ENCODE measurements at regions not wholly inside any gene's neighbourhood (a gene's known extent, or its start where the extent isn't known, plus 50 kb on each side); places are given as distances from the start of the nearest gene placed in this dataset.

DNA sequence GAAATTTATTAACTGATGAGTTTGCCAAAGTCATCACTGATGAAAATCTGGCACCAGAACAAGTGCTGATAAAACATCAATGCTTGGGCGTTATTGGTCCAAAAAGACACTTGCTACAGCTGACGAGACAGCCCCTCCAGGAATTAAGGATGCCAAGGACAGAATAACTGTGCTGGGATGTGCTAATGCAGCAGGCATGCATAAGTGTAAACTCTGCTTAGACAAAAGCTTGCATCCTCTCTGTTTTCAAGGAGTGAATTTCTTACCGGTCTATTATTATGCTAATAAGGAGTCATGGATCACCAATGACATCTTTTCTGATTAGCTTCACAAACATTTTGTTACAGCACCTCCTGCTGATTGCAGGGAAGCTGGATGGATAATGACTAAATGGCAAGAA lies 402.0 kb downstream of the LTN1 start:
- Histone ChIP-seq H3K4me3 (ENCODE audit: insufficient read depth in 1 of 2, low read depth in 1 of 2, low read length in 2 of 2) (no peak overlapping the region), H3K79me1 (replicated peaks; ENCODE audit: low read length, poor library complexity, severe bottlenecking) (no peaks in the 10 kb centered on the region), H4K91ac (ENCODE audit: low read length) (no peak overlapping the region), H4K8ac (ENCODE audit: low read length) (no peak overlapping the region), H2BK120ac (ENCODE audit: low read depth, low read length) (no peak overlapping the region), H2BK12ac (ENCODE audit: low read length in 2 of 2) (no peak overlapping the region), H2BK5ac (ENCODE audit: low read depth, low read length, poor library complexity, severe bottlenecking) (no peak overlapping the region), H3K27me3 (ENCODE audit: control insufficient read depth in 1 of 2, insufficient read depth in 1 of 2, low read length in 2 of 2) (no peaks in the 10 kb centered on the region), H3K9ac (ENCODE audit: low read length) (no peak overlapping the region), H3K4me2 (ENCODE audit: low read length, poor library complexity, severe bottlenecking) (no peak overlapping the region), H3K36me3 (ENCODE audit: control insufficient read depth in 1 of 2, insufficient read depth in 2 of 2, low read depth in 1 of 2, low read length in 2 of 2) (no peaks in the 10 kb centered on the region), H2AK5ac (ENCODE audit: low read length, severe bottlenecking) (no peak overlapping the region), H3K9me3 (ENCODE audit: control insufficient read depth, low read length) (peaks cover 20% of the 10 kb centered on the region), H3K4ac (ENCODE audit: low read depth in 1 of 2, low read length in 2 of 2) (no peak overlapping the region), H3K4me1 (ENCODE audit: control insufficient read depth, insufficient read depth, low read depth, low read length) (no peaks in the 10 kb centered on the region), H3K18ac (ENCODE audit: low read depth in 1 of 2, low read length in 2 of 2) (no peak overlapping the region), H3K27ac (ENCODE audit: low read length, poor library complexity, severe bottlenecking) (no peak overlapping the region), H3K14ac (ENCODE audit: low read length in 2 of 2) (no peak overlapping the region), H2AFZ (ENCODE audit: low read depth, low read length) (no peak overlapping the region), H2BK15ac (ENCODE audit: low read depth, poor library complexity, severe bottlenecking) (no peak overlapping the region), H3K23ac (ENCODE audit: low read length in 2 of 2) (no peak overlapping the region)
- WGBS = 73% methylated on average over 3 of the region's 3 CpGs
- DNase-seq = no peak

DNA sequence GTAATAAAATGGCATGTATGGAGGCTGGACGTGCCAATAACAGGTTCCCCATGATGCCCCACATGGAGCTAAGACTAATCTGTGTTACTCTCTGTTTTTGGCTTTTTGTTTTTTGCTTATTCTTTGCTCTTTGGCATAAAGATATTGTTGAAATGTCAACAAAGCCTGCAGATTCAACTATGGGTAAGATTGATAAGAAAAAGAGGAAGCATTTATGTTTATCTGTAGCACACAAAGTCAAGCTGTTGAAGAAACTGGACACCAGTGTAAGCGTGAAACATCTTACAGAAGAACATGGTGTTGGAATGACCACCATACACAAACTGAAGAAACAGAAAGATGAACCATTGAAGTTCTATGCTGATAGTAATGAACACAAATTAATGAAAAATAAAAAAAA lies 402.7 kb downstream of the LTN1 start:
- Histone ChIP-seq H3K36me3 (ENCODE audit: control insufficient read depth in 1 of 2, insufficient read depth in 2 of 2, low read depth in 1 of 2, low read length in 2 of 2) (no peaks in the 10 kb centered on the region), H3K4me2 (ENCODE audit: low read length, poor library complexity, severe bottlenecking) (no peak overlapping the region), H3K4me3 (ENCODE audit: insufficient read depth in 1 of 2, low read depth in 1 of 2, low read length in 2 of 2) (no peak overlapping the region), H2BK120ac (ENCODE audit: low read depth, low read length) (no peak overlapping the region), H2AFZ (ENCODE audit: low read depth, low read length) (no peak overlapping the region), H3K27ac (ENCODE audit: low read length, poor library complexity, severe bottlenecking) (no peak overlapping the region), H3K79me1 (replicated peaks; ENCODE audit: low read length, poor library complexity, severe bottlenecking) (no peaks in the 10 kb centered on the region), H3K4ac (ENCODE audit: low read depth in 1 of 2, low read length in 2 of 2) (no peak overlapping the region), H3K4me1 (ENCODE audit: control insufficient read depth, insufficient read depth, low read depth, low read length) (no peaks in the 10 kb centered on the region), H3K9ac (ENCODE audit: low read length) (no peak overlapping the region), H2BK12ac (ENCODE audit: low read length in 2 of 2) (no peak overlapping the region), H3K9me3 (ENCODE audit: control insufficient read depth, low read length) (peaks cover 20% of the 10 kb centered on the region), H2AK5ac (ENCODE audit: low read length, severe bottlenecking) (no peak overlapping the region), H4K8ac (ENCODE audit: low read length) (no peak overlapping the region), H3K27me3 (ENCODE audit: control insufficient read depth in 1 of 2, insufficient read depth in 1 of 2, low read length in 2 of 2) (no peaks in the 10 kb centered on the region), H3K14ac (ENCODE audit: low read length in 2 of 2) (no peak overlapping the region), H4K91ac (ENCODE audit: low read length) (no peak overlapping the region), H2BK15ac (ENCODE audit: low read depth, poor library complexity, severe bottlenecking) (no peak overlapping the region), H2BK5ac (ENCODE audit: low read depth, low read length, poor library complexity, severe bottlenecking) (no peak overlapping the region), H3K23ac (ENCODE audit: low read length in 2 of 2) (no peak overlapping the region), H3K18ac (ENCODE audit: low read depth in 1 of 2, low read length in 2 of 2) (no peak overlapping the region)
- 61% methylated on average over 1 of the region's 2 CpGs for WGBS
- no peak for DNase-seq

DNA sequence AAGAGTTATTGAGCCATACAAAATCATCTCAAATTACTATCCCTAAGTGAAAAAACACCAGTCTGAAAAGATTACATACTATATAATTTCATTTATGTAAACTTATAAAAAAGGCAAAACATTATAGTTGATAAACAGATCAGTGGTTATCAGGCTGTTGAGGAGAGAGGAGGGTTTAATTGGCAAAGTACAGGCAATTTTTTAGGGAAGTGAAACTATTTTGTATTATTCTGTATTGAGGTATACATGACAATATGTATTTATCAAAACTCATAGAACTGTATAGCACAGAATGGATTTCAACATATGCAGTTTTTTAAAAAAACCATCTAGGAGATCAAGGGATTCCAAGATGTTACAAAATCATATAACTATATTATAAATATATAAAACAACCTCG lies 403.7 kb downstream of the LTN1 start:
- H3K9me3 ChIP-seq (ENCODE audit: control insufficient read depth, low read length) = peaks cover 20% of the 10 kb centered on the region
- H3K14ac ChIP-seq (ENCODE audit: low read length in 2 of 2) = no peak overlapping the region
- no peak overlapping the region for H2BK120ac ChIP-seq (ENCODE audit: low read depth, low read length)
- H3K23ac ChIP-seq (ENCODE audit: low read length in 2 of 2) = no peak overlapping the region
- H2BK5ac ChIP-seq (ENCODE audit: low read depth, low read length, poor library complexity, severe bottlenecking) = no peak overlapping the region
- no peak overlapping the region for H2AK5ac ChIP-seq (ENCODE audit: low read length, severe bottlenecking)
- H3K4ac ChIP-seq (ENCODE audit: low read depth in 1 of 2, low read length in 2 of 2) = no peak overlapping the region
- no peak for DNase-seq
- no peak overlapping the region for H3K9ac ChIP-seq (ENCODE audit: low read length)
- WGBS = 73% methylated on average over 1 of the region's 1 CpG
- no peak overlapping the region for H2BK15ac ChIP-seq (ENCODE audit: low read depth, poor library complexity, severe bottlenecking)
- H2AFZ ChIP-seq (ENCODE audit: low read depth, low read length) = no peak overlapping the region
- no peaks in the 10 kb centered on the region for H3K79me1 ChIP-seq (replicated peaks; ENCODE audit: low read length, poor library complexity, severe bottlenecking)
- no peaks in the 10 kb centered on the region for H3K4me1 ChIP-seq (ENCODE audit: control insufficient read depth, insufficient read depth, low read depth, low read length)
- no peak overlapping the region for H2BK12ac ChIP-seq (ENCODE audit: low read length in 2 of 2)
- no peak overlapping the region for H3K18ac ChIP-seq (ENCODE audit: low read depth in 1 of 2, low read length in 2 of 2)
- no peak overlapping the region for H4K8ac ChIP-seq (ENCODE audit: low read length)
- no peak overlapping the region for H3K4me2 ChIP-seq (ENCODE audit: low read length, poor library complexity, severe bottlenecking)
- H4K91ac ChIP-seq (ENCODE audit: low read length) = no peak overlapping the region
- no peaks in the 10 kb centered on the region for H3K36me3 ChIP-seq (ENCODE audit: control insufficient read depth in 1 of 2, insufficient read depth in 2 of 2, low read depth in 1 of 2, low read length in 2 of 2)
- no peak overlapping the region for H3K4me3 ChIP-seq (ENCODE audit: insufficient read depth in 1 of 2, low read depth in 1 of 2, low read length in 2 of 2)
- H3K27me3 ChIP-seq (ENCODE audit: control insufficient read depth in 1 of 2, insufficient read depth in 1 of 2, low read length in 2 of 2) = no peaks in the 10 kb centered on the region
- H3K27ac ChIP-seq (ENCODE audit: low read length, poor library complexity, severe bottlenecking) = no peak overlapping the region

DNA sequence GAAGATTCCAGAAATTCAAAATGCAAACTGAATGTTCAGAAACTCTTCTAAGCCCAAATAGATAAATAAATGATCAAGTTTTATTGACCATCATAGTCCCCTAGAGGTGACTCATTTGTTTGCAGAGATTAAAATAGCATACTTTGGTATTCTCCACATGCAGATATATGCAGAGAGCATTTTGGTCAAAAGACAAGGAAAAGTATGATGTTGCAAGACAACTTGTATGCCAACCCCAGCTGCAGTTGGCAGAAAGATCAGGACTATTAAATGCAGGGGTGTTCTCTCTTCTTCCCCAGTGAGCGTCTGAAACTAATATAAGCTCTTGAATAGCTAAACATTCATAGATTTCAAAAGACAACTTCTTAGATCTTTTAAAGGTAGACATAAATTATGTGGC lies 404.9 kb downstream of the LTN1 start:
- DNase-seq = no peak
- Histone ChIP-seq H3K4ac (ENCODE audit: low read depth in 1 of 2, low read length in 2 of 2) (no peak overlapping the region), H2AFZ (ENCODE audit: low read depth, low read length) (no peak overlapping the region), H3K36me3 (ENCODE audit: control insufficient read depth in 1 of 2, insufficient read depth in 2 of 2, low read depth in 1 of 2, low read length in 2 of 2) (no peaks in the 10 kb centered on the region), H3K4me3 (ENCODE audit: insufficient read depth in 1 of 2, low read depth in 1 of 2, low read length in 2 of 2) (no peak overlapping the region), H2BK12ac (ENCODE audit: low read length in 2 of 2) (no peak overlapping the region), H3K27me3 (ENCODE audit: control insufficient read depth in 1 of 2, insufficient read depth in 1 of 2, low read length in 2 of 2) (no peaks in the 10 kb centered on the region), H3K4me1 (ENCODE audit: control insufficient read depth, insufficient read depth, low read depth, low read length) (no peaks in the 10 kb centered on the region), H2BK15ac (ENCODE audit: low read depth, poor library complexity, severe bottlenecking) (no peak overlapping the region), H4K8ac (ENCODE audit: low read length) (no peak overlapping the region), H3K4me2 (ENCODE audit: low read length, poor library complexity, severe bottlenecking) (no peak overlapping the region), H3K14ac (ENCODE audit: low read length in 2 of 2) (no peak overlapping the region), H3K9ac (ENCODE audit: low read length) (no peak overlapping the region), H2BK5ac (ENCODE audit: low read depth, low read length, poor library complexity, severe bottlenecking) (no peak overlapping the region), H3K27ac (ENCODE audit: low read length, poor library complexity, severe bottlenecking) (no peak overlapping the region), H2AK5ac (ENCODE audit: low read length, severe bottlenecking) (no peak overlapping the region), H2BK120ac (ENCODE audit: low read depth, low read length) (no peak overlapping the region), H3K23ac (ENCODE audit: low read length in 2 of 2) (no peak overlapping the region), H3K79me1 (replicated peaks; ENCODE audit: low read length, poor library complexity, severe bottlenecking) (no peaks in the 10 kb centered on the region), H3K18ac (ENCODE audit: low read depth in 1 of 2, low read length in 2 of 2) (no peak overlapping the region), H4K91ac (ENCODE audit: low read length) (no peak overlapping the region), H3K9me3 (ENCODE audit: control insufficient read depth, low read length) (peaks cover 20% of the 10 kb centered on the region)
- WGBS = no CpG with 5 or more reads among the region's 1 CpG
